ENCODE measurements at regions not wholly inside any gene's neighbourhood (a gene's known extent, or its start where the extent isn't known, plus 50 kb on each side); places are given as distances from the start of the nearest gene placed in this dataset.
"Not testable (repeated sequence)": the region's sequence is repeated elsewhere in the genome, so short reads cannot be mapped to it uniquely, and the experiment has no call there.

- no peak for DNase-seq
These were observed 112.0 kb downstream of the TMX1 start for GRCh38 chr14:51351997-51352396.

GRCh38 chr14:51353901-51354300, 113.9 kb downstream of the TMX1 start:
- DNase-seq = no peak

GRCh38 chr14:51354846-51355245, 114.8 kb downstream of the TMX1 start:
- DNase-seq = no peak

GRCh38 chr14:51356381-51356780, 116.3 kb downstream of the TMX1 start:
- no peak for DNase-seq

GRCh38 chr14:51357250-51357649, 117.2 kb downstream of the TMX1 start:
- DNase-seq = no peak

GRCh38 chr14:51360592-51360991, 120.5 kb downstream of the TMX1 start:
- no peak for DNase-seq

- no peak for DNase-seq
These were observed 125.4 kb downstream of the TMX1 start for GRCh38 chr14:51365241-51365965.

GRCh38 chr14:51366460-51366859, 126.4 kb downstream of the TMX1 start:
- not testable (repeated sequence) for DNase-seq

- DNase-seq = not testable (repeated sequence)
These were observed 127.0 kb downstream of the TMX1 start for GRCh38 chr14:51366866-51367599.

- no peak for DNase-seq
These were observed 127.5 kb downstream of the TMX1 start for GRCh38 chr14:51367600-51367931.

- no peak for DNase-seq
These were observed 128.7 kb downstream of the TMX1 start for GRCh38 chr14:51368721-51369163.

- peak; percentile 2 for DNase-seq
These were observed 129.8 kb downstream of the TMX1 start for GRCh38 chr14:51369814-51370213.

GRCh38 chr14:51370758-51371386, 130.8 kb downstream of the TMX1 start:
- DNase-seq = no peak

GRCh38 chr14:51377186-51377585, 137.1 kb downstream of the TMX1 start:
- not testable (repeated sequence) for DNase-seq

- DNase-seq = no peak
These were observed 142.5 kb downstream of the TMX1 start for GRCh38 chr14:51382506-51382905.

- no peak for DNase-seq
These were observed 146.4 kb downstream of the TMX1 start for GRCh38 chr14:51386411-51386810.

GRCh38 chr14:51386983-51387735, 147.1 kb downstream of the TMX1 start:
- DNase-seq = no peak

GRCh38 chr14:51392416-51392815, 152.4 kb downstream of the TMX1 start:
- DNase-seq = no peak

GRCh38 chr14:51394384-51394783, 154.3 kb downstream of the TMX1 start:
- no peak for DNase-seq

- DNase-seq = no peak
These were observed 154.8 kb downstream of the TMX1 start for GRCh38 chr14:51394804-51395203.

GRCh38 chr14:51395361-51395849, 155.4 kb downstream of the TMX1 start:
- no peak for DNase-seq

GRCh38 chr14:51396222-51396815, 156.3 kb downstream of the TMX1 start:
- DNase-seq = no peak

- DNase-seq = no peak
These were observed 158.9 kb downstream of the TMX1 start for GRCh38 chr14:51398898-51399297.
